AML-193 (cell line): ENCODE measurements at regions not wholly inside any gene's neighbourhood (a gene's known extent, or its start where the extent isn't known, plus 50 kb on each side); places are given as distances from the start of the nearest gene placed in this dataset.

ENCODE experiments used
- DNase-seq, 2 experiments: peaks; one replicate each; lab custom pipeline; 2025; lab: John Stamatoyannopoulos, UW

DNA sequence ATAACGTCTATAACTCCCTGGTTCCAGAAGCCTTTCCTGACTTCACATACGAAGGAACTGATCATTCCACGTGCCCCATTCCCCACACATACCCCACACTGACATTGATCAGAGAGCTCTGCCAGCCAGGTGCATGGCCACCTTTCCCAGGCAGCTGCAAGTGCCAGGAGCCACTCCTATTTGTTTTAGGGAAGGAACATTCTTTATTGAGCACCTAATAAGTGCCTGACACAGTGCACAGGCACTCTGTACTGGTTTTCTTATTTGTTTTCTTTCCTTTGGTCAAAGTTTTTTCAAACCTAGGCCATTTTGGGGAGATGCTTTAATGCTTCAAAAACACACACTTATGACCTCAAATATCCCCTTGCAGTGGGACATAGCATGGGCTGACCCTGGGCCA, 50.0 kb downstream of the PITPNM2 start:
- no peak for DNase-seq

GRCh38 chr12:123100450-123100849, 50.4 kb downstream of the PITPNM2 start:
- no peak for DNase-seq

DNA sequence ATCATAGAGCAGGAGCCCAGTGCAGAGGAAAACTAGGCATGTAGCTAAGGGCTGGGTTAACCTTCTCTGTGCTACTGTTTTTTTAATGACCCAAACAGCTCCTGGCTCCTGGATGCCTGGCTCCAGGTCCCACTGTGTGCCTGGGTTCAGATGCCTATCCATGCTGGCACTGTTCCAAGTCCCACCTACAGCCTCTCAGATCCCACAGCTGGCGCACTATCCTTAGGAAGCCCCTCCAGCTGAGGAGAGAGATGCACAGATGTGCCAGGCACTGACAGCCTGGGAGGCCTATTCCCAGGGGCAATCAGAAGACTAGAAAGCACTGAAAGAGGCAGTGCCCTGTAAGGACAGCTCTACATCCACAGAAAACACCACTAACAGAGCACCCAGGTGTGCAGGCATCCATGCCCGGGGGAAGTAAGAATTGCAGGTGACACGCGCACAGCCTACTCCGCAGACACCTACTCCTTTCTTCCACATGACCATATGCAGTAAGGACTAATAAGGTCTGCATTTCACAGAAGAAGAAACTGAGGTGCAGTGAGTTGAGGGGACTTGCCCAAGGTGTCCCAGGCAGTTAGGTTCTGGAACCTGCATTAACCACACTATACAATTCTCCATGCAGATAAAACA, 51.2 kb downstream of the PITPNM2 start:
- DNase-seq: no peak

GRCh38 chr12:123098780-123099179, 52.1 kb downstream of the PITPNM2 start:
- no peak for DNase-seq

DNA sequence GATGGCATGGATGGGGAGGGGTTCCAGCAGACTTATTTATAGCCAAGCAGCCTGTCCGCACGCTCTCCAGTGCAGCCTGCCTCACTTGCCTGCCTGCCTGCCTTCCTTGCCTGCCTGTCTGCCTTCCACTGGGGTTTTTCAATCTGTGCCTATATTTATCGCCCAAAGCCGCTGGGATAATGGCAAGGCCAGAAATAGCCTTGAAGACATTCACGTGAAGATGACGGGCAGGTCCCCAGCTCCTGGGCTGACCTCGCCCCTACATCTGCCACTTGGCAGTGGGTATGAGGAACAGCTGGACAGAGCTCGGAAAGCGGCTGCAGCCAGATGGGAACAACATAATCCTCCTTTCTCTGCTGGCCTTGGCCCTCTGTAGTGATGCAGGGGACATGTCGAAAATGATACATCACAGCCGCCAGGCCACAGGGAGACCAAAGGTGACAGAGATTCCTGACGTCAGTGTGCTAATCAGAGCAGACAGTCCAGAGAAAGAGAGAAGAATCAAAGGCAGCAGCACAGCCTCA, 53.3 kb downstream of the PITPNM2 start:
- no peak for DNase-seq

DNA sequence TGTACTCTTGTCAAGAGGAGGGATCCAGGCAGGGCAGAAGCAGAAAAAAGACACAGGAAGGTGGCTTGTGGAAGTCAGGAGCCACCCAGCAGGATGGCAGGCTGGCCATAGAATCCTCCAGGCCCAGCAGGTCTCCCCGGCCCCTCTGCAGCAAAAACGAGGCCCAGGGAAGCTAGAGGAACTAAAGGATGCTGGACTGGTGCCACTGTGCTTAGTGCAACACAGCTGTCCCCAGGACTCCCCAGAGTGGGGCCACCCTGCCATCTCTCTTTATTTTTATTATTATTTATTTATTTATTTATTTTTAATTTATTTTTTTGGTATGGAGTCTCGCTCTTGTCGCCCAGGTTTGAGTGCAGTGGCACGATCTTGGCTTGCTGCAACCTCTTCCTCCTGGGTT, 54.1 kb downstream of the PITPNM2 start:
- DNase-seq: no peak

DNA sequence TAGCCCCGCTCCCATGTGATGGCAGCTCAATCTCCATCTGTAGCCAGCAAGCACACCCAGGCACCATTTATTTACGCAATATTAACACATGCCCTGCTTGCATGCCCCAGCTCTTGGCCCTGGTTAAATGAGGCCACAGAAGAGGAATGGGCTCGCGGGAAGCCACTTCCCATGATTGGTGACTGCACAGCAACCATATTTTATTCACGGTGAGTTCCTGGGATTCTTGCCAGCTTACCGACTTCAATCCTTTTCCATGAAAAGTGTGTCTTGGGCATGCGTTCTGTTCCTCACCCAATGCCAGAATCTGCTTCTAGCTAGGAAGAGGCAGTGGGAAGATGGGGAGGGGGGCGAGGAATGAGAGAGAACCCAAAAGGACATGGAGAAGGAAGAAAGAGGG, 54.7 kb downstream of the PITPNM2 start:
- no peak for DNase-seq

GRCh38 chr12:123095078-123095881, 55.6 kb downstream of the PITPNM2 start:
- no peak for DNase-seq

- DNase-seq: no peak
Measured at GRCh38 chr12:123094349-123095077, 56.4 kb downstream of the PITPNM2 start.

GRCh38 chr12:123092866-123093265, 58.0 kb downstream of the PITPNM2 start:
- DNase-seq: no peak

DNA sequence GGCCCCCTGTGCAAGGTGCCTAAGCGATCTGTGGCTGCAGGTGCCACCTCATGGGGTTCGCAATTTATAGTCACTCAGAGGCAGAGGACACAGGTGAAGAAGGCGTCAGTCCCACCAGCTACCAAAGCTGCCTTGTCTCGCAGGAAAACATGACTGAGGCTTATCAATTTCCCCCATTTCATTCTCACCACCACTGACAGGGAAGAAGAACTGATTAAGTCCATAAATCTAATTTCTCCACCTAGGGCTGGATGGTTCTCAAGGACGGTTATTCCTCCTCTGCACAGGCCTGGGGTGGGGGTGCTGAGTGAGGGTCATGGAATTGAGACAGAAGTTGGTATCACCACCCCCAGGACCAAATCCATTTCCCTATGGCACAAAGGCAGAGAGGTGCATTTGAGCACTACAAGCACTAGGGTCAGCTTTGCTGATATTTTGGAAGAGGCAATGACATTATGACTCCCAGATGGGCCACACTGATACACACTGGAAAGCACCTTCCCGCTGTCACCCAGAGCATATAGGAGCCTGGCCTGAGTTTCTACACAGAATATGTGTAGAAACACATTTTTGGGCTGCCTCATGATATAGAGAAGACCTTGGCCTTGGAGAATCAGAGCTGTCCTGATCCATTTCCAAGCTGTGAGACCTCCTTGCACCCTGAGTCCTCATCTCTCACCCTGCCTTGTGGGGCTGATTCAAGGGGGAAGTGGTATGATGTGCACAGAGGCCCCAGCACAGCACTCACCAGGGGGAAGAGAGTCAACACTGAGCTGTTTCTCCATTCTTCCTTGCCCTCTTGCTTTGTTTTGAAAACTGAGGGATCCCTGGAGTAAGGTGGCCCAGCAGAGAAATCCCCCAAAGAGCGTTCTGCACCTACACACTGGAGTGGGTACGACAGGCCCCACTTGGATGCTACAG, 59.4 kb downstream of the PITPNM2 start:
- DNase-seq: no peak

GRCh38 chr12:123089631-123090353, 61.1 kb downstream of the PITPNM2 start:
- DNase-seq: peak; percentile 31 to 46

DNA sequence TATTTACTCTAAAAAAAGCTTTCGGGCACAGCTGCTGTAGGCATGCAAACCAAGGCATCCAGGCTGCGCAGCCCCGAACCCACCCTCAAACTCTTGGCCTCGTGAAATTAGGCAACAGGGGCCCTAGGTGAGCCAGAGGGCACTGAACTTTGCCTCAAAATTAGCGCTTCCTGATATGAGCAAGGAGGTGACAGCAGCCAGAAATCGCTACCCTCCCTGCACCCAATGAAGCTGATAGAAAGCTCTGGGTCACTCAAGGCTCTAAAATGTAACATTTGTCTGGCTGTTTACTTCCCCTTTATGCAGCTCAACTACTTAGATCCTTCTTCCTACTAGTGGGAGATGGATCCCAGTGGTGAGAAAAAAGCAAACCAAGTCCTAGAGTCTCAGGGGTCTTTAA, 61.8 kb downstream of the PITPNM2 start:
- DNase-seq: peak; percentile 54 to 61

- no peak for DNase-seq
Measured at GRCh38 chr12:123085730-123086487, 65.0 kb downstream of the PITPNM2 start.

DNA sequence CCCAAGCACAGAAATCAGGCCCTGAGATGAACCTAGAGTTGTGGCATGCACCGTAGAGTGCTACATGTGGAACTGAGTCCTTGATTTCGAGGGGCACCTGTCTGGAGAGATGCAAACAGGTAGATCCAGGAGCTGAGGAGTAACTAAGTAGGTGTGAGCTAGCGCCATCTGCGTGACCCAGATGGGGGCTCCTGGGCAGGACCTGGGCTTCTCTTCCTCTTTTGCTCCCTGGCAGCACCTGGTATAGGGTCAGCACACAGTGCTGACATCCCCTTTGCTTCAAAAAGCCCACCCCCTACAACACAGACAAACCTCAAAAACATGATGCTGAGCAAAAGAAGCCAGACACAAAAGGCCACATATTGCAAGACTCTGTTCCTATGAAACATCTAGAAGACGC, 65.8 kb downstream of the PITPNM2 start:
- no peak for DNase-seq

DNA sequence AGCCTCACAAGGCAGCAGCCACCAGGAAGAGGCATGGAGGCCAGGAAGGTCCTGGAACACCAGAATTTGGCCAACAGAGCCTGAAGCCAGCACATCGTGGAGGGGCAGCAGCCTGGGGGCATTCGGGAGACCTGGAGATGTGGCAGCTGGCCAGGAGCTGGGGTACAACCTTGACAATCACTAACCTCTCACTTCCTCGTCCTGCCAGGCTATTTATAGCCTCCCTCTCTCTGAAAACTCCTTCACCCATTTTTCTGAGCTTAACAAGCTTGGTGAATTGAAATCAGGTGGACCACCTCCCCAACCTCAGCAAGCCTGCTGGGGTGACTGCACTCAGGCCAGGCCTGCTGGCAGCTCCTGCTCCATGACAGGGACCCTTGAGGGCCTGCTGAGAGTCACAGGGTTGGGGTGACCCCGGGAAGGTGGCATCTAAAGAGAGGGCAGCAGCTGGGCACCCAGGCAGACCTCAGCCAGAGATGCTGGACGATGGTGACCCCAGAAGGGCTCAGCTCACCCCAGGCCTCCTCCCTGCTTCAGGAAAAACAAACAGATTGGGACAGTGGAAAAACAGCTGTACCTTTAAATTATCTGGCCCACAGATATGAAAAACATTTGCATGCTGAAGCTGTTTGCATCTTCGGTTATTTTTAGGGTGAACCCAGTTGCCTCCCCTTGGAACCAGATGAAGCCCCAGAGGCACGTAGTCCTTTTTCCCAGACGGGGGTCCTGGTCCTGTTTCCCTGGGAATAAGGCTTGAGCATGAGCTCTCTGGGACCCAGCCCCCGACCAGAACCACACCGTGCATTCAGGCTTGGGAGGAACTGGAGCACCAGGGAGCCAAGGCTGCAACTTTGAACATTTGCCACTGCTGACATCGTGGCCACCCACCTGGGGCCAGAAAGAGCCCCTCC, 67.0 kb downstream of the PITPNM2 start:
- DNase-seq: no peak

DNA sequence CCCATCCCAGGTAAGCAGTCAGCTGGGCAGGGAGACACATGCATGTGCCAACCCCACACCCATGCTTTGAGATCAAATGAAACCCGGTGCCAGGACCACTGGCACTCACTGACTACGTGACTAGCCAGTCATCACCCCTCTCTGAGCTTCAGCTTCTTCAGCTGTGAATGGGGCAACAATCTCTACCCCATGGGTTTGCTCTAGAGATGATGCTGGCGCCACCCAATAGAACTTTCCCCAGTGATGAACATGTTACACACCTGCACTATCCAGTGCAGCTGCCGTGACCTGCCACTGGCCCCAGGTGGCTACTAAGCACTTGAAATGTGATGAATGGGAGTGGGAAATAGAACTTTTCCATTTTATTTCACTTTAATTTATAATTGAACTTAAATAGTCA, 70.3 kb downstream of the PITPNM2 start:
- DNase-seq: no peak

DNA sequence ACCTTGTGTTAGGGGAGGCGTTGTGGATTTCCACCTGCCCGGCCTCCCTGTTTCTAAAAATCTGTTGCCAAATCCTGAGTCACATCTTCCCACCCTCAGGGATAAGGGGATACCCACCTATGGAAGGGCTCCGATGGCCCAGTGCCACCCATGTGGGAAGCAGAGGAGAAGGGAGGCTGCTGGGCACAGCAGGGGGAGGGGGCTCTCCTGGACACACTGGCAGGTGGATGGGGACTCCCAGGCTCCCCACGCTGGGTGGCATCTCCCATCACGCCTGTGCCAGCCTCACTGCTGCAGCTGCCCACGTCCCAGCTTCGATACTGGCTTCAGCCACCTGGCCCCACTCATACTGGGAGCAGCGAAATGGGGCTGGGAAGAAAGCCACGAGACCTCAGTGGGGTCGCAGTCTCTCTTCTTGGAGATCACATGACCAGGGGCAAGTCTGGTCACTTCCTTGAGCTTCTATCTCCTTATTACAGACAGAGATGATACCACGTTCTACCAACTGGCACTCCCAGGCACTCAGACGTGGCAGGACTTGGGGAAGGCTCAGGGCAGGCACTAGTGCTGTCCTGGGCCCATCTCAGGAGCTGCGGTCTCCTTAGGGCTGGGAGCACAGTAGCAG, 72.2 kb downstream of the PITPNM2 start:
- DNase-seq: no peak

DNA sequence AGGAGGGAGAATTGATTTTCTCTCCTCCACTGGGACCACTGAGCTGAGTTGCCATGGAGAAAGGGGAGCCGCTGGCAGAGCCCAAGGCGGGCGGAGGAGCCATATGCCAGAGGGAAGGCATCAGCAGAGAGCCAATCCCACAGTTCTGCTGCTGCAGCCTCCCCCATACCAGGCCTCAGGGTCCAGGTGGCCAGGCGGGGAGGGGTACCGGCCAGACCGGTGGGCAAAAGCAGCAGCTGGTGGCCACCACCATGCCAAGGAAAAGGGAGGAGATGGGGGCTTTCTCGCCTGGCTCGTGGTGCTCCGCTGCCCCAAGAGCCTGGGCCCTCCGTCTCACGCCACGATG, 72.8 kb downstream of the PITPNM2 start:
- DNase-seq: no peak
